Activated CD4-positive, alpha-beta T cell treated with anti-CD3 and anti-CD28 coated beads, Interleukin-2, amount 10 ng/mL, durations not matched to agents 24 days and 14 days (primary cell): ENCODE measurements at regions not wholly inside any gene's neighbourhood (a gene's known extent, or its start where the extent isn't known, plus 50 kb on each side); places are given as distances from the start of the nearest gene placed in this dataset.

Source experiments
- DNase-seq: peaks from one replicate; pipeline ENCODE4 v3.0.0; 2022
- H3K27ac Mint-ChIP-seq: one replicate; pipeline ENCODE4 v1.8.0; 2022; ENCODE audit warnings: mild to moderate bottlenecking, mixed read lengths
- H3K27me3 Mint-ChIP-seq: one replicate; pipeline ENCODE4 v1.8.0; 2022; ENCODE audit warnings: mixed read lengths
- H3K36me3 Mint-ChIP-seq: one replicate; pipeline ENCODE4 v1.8.0; 2022; ENCODE audit warnings: low read depth, mild to moderate bottlenecking, mixed read lengths
- H3K4me1 Mint-ChIP-seq: one replicate; pipeline ENCODE4 v1.8.0; 2021; ENCODE audit warnings: mixed read lengths
- H3K4me3 Mint-ChIP-seq: one replicate; pipeline ENCODE4 v1.8.0; 2022; ENCODE audit warnings: mild to moderate bottlenecking, moderate library complexity, mixed read lengths
- H3K9me3 Mint-ChIP-seq: one replicate; pipeline ENCODE4 v1.8.0; 2021; ENCODE audit warnings: mixed read lengths
- intact Hi-C: fragments of 100-400 bp; cut with micrococcal nuclease; formaldehyde crosslinking; loops from one replicate; pipeline ENCODE4 v1.15.1; 2023

- peaks cover 4% of the 10 kb centered on the region for H3K9me3 Mint-ChIP-seq
- DNase-seq, result no peak
- intact Hi-C loops, result no loop called here
- H3K4me3 Mint-ChIP-seq, result no peak overlapping the region
- no peaks in the 10 kb centered on the region for H3K36me3 Mint-ChIP-seq
- H3K4me1 Mint-ChIP-seq, result no peaks in the 10 kb centered on the region
- H3K27ac Mint-ChIP-seq, result no peak overlapping the region
- no peaks in the 10 kb centered on the region for H3K27me3 Mint-ChIP-seq
Measured at GRCh38 chr4:28211676-28212470, 1351.2 kb downstream of the STIM2 start.

GRCh38 chr4:28221536-28221935 lies 1360.9 kb downstream of the STIM2 start:
- no peak for DNase-seq
- Mint-ChIP-seq H3K36me3 (no peaks in the 10 kb centered on the region), H3K27me3 (no peaks in the 10 kb centered on the region), H3K4me3 (no peak overlapping the region), H3K4me1 (no peaks in the 10 kb centered on the region), H3K9me3 (no peaks in the 10 kb centered on the region), H3K27ac (no peak overlapping the region)
- intact Hi-C loops, result no loop called here

- Mint-ChIP-seq H3K9me3 (no peaks in the 10 kb centered on the region), H3K27ac (no peak overlapping the region), H3K36me3 (no peaks in the 10 kb centered on the region), H3K4me3 (no peak overlapping the region), H3K4me1 (no peaks in the 10 kb centered on the region), H3K27me3 (no peaks in the 10 kb centered on the region)
- no peak for DNase-seq
- intact Hi-C loops, result no loop called here
Measured at GRCh38 chr4:28225050-28225449, 1364.4 kb downstream of the STIM2 start.

- Mint-ChIP-seq H3K27ac (no peak overlapping the region), H3K27me3 (no peaks in the 10 kb centered on the region), H3K9me3 (no peaks in the 10 kb centered on the region), H3K36me3 (no peaks in the 10 kb centered on the region), H3K4me1 (no peaks in the 10 kb centered on the region), H3K4me3 (no peak overlapping the region)
- intact Hi-C loops, result no loop called here
- no peak for DNase-seq
Measured at GRCh38 chr4:28225689-28226353, 1365.2 kb downstream of the STIM2 start.

GRCh38 chr4:28226962-28227361 lies 1366.3 kb downstream of the STIM2 start:
- Mint-ChIP-seq H3K36me3 (no peaks in the 10 kb centered on the region), H3K9me3 (no peaks in the 10 kb centered on the region), H3K4me3 (no peak overlapping the region), H3K27ac (no peak overlapping the region), H3K27me3 (no peaks in the 10 kb centered on the region), H3K4me1 (no peaks in the 10 kb centered on the region)
- no peak for DNase-seq
- intact Hi-C loops, result no loop called here

GRCh38 chr4:28227764-28228163 lies 1367.1 kb downstream of the STIM2 start:
- no peaks in the 10 kb centered on the region for H3K27me3 Mint-ChIP-seq
- H3K36me3 Mint-ChIP-seq, result no peaks in the 10 kb centered on the region
- intact Hi-C loops, result no loop called here
- no peak for DNase-seq
- no peaks in the 10 kb centered on the region for H3K4me1 Mint-ChIP-seq
- no peak overlapping the region for H3K4me3 Mint-ChIP-seq
- no peak overlapping the region for H3K27ac Mint-ChIP-seq
- H3K9me3 Mint-ChIP-seq, result peaks cover 3% of the 10 kb centered on the region

GRCh38 chr4:28228561-28229491 lies 1368.2 kb downstream of the STIM2 start:
- intact Hi-C loops, result no loop called here
- H3K4me3 Mint-ChIP-seq, result no peak overlapping the region
- H3K4me1 Mint-ChIP-seq, result no peaks in the 10 kb centered on the region
- peaks cover 3% of the 10 kb centered on the region for H3K9me3 Mint-ChIP-seq
- no peaks in the 10 kb centered on the region for H3K27me3 Mint-ChIP-seq
- no peak overlapping the region for H3K27ac Mint-ChIP-seq
- no peaks in the 10 kb centered on the region for H3K36me3 Mint-ChIP-seq
- DNase-seq, result no peak

- no peaks in the 10 kb centered on the region for H3K36me3 Mint-ChIP-seq
- DNase-seq, result no peak
- intact Hi-C loops, result no loop called here
- no peaks in the 10 kb centered on the region for H3K4me1 Mint-ChIP-seq
- H3K4me3 Mint-ChIP-seq, result no peak overlapping the region
- H3K27ac Mint-ChIP-seq, result no peak overlapping the region
- H3K27me3 Mint-ChIP-seq, result no peaks in the 10 kb centered on the region
- peaks cover 3% of the 10 kb centered on the region for H3K9me3 Mint-ChIP-seq
Measured at GRCh38 chr4:28232376-28232775, 1371.7 kb downstream of the STIM2 start.

GRCh38 chr4:28232951-28233350 lies 1372.3 kb downstream of the STIM2 start:
- intact Hi-C loops, result no loop called here
- Mint-ChIP-seq H3K4me1 (no peaks in the 10 kb centered on the region), H3K36me3 (no peaks in the 10 kb centered on the region), H3K27me3 (no peaks in the 10 kb centered on the region), H3K27ac (no peak overlapping the region), H3K4me3 (no peak overlapping the region), H3K9me3 (peaks cover 3% of the 10 kb centered on the region)
- DNase-seq, result no peak

GRCh38 chr4:28233724-28234123 lies 1373.1 kb downstream of the STIM2 start:
- Mint-ChIP-seq H3K4me1 (no peaks in the 10 kb centered on the region), H3K9me3 (peaks cover 3% of the 10 kb centered on the region), H3K27me3 (no peaks in the 10 kb centered on the region), H3K27ac (no peak overlapping the region), H3K4me3 (no peak overlapping the region), H3K36me3 (no peaks in the 10 kb centered on the region)
- intact Hi-C loops, result no loop called here
- DNase-seq, result no peak

GRCh38 chr4:28238876-28239275 lies 1378.2 kb downstream of the STIM2 start:
- no peak overlapping the region for H3K27ac Mint-ChIP-seq
- intact Hi-C loops, result no loop called here
- DNase-seq, result no peak
- H3K36me3 Mint-ChIP-seq, result no peaks in the 10 kb centered on the region
- no peak overlapping the region for H3K4me3 Mint-ChIP-seq
- no peaks in the 10 kb centered on the region for H3K4me1 Mint-ChIP-seq
- no peaks in the 10 kb centered on the region for H3K9me3 Mint-ChIP-seq
- H3K27me3 Mint-ChIP-seq, result no peaks in the 10 kb centered on the region

GRCh38 chr4:28241021-28241420 lies 1380.4 kb downstream of the STIM2 start:
- Mint-ChIP-seq H3K27me3 (no peaks in the 10 kb centered on the region), H3K36me3 (no peaks in the 10 kb centered on the region), H3K4me3 (no peak overlapping the region), H3K27ac (no peak overlapping the region), H3K9me3 (no peaks in the 10 kb centered on the region), H3K4me1 (no peaks in the 10 kb centered on the region)
- no peak for DNase-seq
- intact Hi-C loops, result no loop called here

GRCh38 chr4:28247805-28248204 lies 1387.2 kb downstream of the STIM2 start:
- Mint-ChIP-seq H3K4me1 (no peaks in the 10 kb centered on the region), H3K4me3 (no peak overlapping the region), H3K36me3 (no peaks in the 10 kb centered on the region), H3K27ac (no peak overlapping the region), H3K9me3 (peaks cover 3% of the 10 kb centered on the region), H3K27me3 (no peaks in the 10 kb centered on the region)
- DNase-seq, result no peak
- intact Hi-C loops, result no loop called here

- no peaks in the 10 kb centered on the region for H3K27me3 Mint-ChIP-seq
- no peaks in the 10 kb centered on the region for H3K36me3 Mint-ChIP-seq
- H3K4me3 Mint-ChIP-seq, result no peak overlapping the region
- no peaks in the 10 kb centered on the region for H3K4me1 Mint-ChIP-seq
- intact Hi-C loops, result no loop called here
- DNase-seq, result no peak
- peaks cover 3% of the 10 kb centered on the region for H3K9me3 Mint-ChIP-seq
- no peak overlapping the region for H3K27ac Mint-ChIP-seq
Measured at GRCh38 chr4:28248269-28248668, 1387.6 kb downstream of the STIM2 start.
